Liver (tissue), 8 donors: ENCODE measurements at regions not wholly inside any gene's neighbourhood (a gene's known extent, or its start where the extent isn't known, plus 50 kb on each side); places are given as distances from the start of the nearest gene placed in this dataset.

Source experiments
- DNase-seq: peaks from one replicate; pipeline ENCODE4 v3.0.0-alpha.2; 2017; ENCODE audit warnings: low spot score
- H3K27ac ChIP-seq, 2 donors: one replicate each; pipeline ENCODE4 v1.7.0; 2013; ENCODE audit warnings: inconsistent platforms in 2 of 2, low read length in 2 of 2, control low read depth in 1 of 2, low read depth in 1 of 2, mild to moderate bottlenecking in 1 of 2
- H3K27me3 ChIP-seq, 4 donors: one replicate each; pipeline versions ENCODE4 v1.6.1 to v1.7.0; 2013; ENCODE audit warnings: low read length in 3 of 4, inconsistent platforms in 1 of 4, mild to moderate bottlenecking in 1 of 4, moderate library complexity in 1 of 4; ENCODE audit not compliant: control insufficient read depth in 4 of 4, insufficient read depth in 4 of 4
- H3K36me3 ChIP-seq, 4 donors: one replicate each; pipeline versions ENCODE4 v1.6.1 to v1.7.0; 2013; ENCODE audit warnings: low read length in 3 of 4, mild to moderate bottlenecking in 3 of 4, low read depth in 1 of 4, moderate library complexity in 1 of 4; ENCODE audit not compliant: control insufficient read depth in 4 of 4, insufficient read depth in 3 of 4
- H3K4me1 ChIP-seq, 4 donors: one replicate each; pipeline versions ENCODE4 v1.6.1 to v1.7.0; 2013; ENCODE audit warnings: low read length in 3 of 4, mild to moderate bottlenecking in 3 of 4, moderate library complexity in 1 of 4; ENCODE audit not compliant: control insufficient read depth in 4 of 4, insufficient read depth in 4 of 4
- H3K4me3 ChIP-seq, 3 donors: one replicate each; pipeline versions ENCODE4 v1.6.1 to v1.7.0; 2013; ENCODE audit warnings: low read length in 3 of 3, control low read depth in 1 of 3, low read depth in 1 of 3, mild to moderate bottlenecking in 1 of 3
- H3K9ac ChIP-seq, 2 donors: one replicate each; pipeline ENCODE4 v1.7.0; 2013; ENCODE audit warnings: low read length in 2 of 2, mild to moderate bottlenecking in 2 of 2, moderate library complexity in 2 of 2, control low read depth in 1 of 2, low read depth in 1 of 2
- H3K9me3 ChIP-seq, 4 donors: one replicate each; pipeline versions ENCODE4 v1.6.1 to v1.7.0; 2013; ENCODE audit warnings: low read length in 3 of 4; ENCODE audit not compliant: control insufficient read depth in 4 of 4
- EGR1 ChIP-seq, 2 donors: IDR thresholded peaks; 2 replicates each; pipeline ENCODE4 v1.6.1; 2016 to 2018; ENCODE audit warnings: antibody characterized with exemption in 2 of 2, low read depth in 2 of 2
- FOXA1 ChIP-seq: IDR thresholded peaks from 2 replicates; pipeline ENCODE4 v1.6.1; 2016; ENCODE audit warnings: antibody characterized with exemption
- FOXA2 ChIP-seq: IDR thresholded peaks from 2 replicates; pipeline ENCODE4 v1.6.1; 2016; ENCODE audit warnings: antibody characterized with exemption
- GABPA ChIP-seq, 2 donors: IDR thresholded peaks in 1 of 2; conservative IDR thresholded peaks in 1 of 2; 2 replicates each; pipeline ENCODE4 v1.6.1; 2016; ENCODE audit warnings: antibody characterized with exemption in 2 of 2, mild to moderate bottlenecking in 1 of 2, moderate library complexity in 1 of 2
- HNF4A ChIP-seq, 2 donors: conservative IDR thresholded peaks; 2 replicates each; pipeline ENCODE4 v1.6.1; 2016; ENCODE audit warnings: antibody characterized with exemption in 2 of 2, mild to moderate bottlenecking in 2 of 2
- HNF4G ChIP-seq: IDR thresholded peaks from 2 replicates; pipeline ENCODE4 v1.6.1; 2016; ENCODE audit warnings: antibody characterized with exemption
- JUND ChIP-seq, 2 donors: IDR thresholded peaks; 2 replicates each; pipeline ENCODE4 v1.6.1; 2016; ENCODE audit warnings: antibody characterized with exemption in 2 of 2
- NR2F2 ChIP-seq: IDR thresholded peaks from 2 replicates; pipeline ENCODE4 v1.6.1; 2016; ENCODE audit warnings: antibody characterized with exemption
- RAD21 ChIP-seq, 2 donors: IDR thresholded peaks; 2 replicates each; pipeline ENCODE4 v1.6.1; 2016; ENCODE audit warnings: antibody characterized with exemption in 2 of 2, mild to moderate bottlenecking in 2 of 2
- RXRA ChIP-seq, 2 donors: IDR thresholded peaks; 2 replicates each; pipeline ENCODE4 v1.6.1; 2017 to 2018; ENCODE audit warnings: antibody characterized with exemption in 2 of 2, mild to moderate bottlenecking in 1 of 2
- SP1 ChIP-seq: IDR thresholded peaks from 2 replicates; pipeline ENCODE4 v1.6.1; 2018; ENCODE audit warnings: antibody characterized with exemption, mild to moderate bottlenecking
- TAF1 ChIP-seq: conservative IDR thresholded peaks from 2 replicates; pipeline ENCODE4 v1.6.1; 2016; ENCODE audit warnings: antibody characterized with exemption, mild to moderate bottlenecking
- YY1 ChIP-seq: IDR thresholded peaks from 2 replicates; pipeline ENCODE4 v1.6.1; 2016; ENCODE audit warnings: antibody characterized with exemption, mild to moderate bottlenecking
- WGBS: extraction: QIAGEN DNeasy Blood & Tissue Kit; methylation state at CpG from one replicate; pipeline ENCODE4 v1.1.7; 2013; 5-methylcytosine and 5-hydroxymethylcytosine counted together
- TF ChIP-seq, protein P1 (sequence below): IDR thresholded peaks from 2 replicates; pipeline ENCODE4 v1.6.1; 2016; ENCODE audit warnings: antibody characterized with exemption
- TF ChIP-seq, protein P2 (sequence below): IDR thresholded peaks from 2 replicates; pipeline ENCODE4 v1.6.1; 2016; ENCODE audit warnings: antibody characterized with exemption
- TF ChIP-seq, protein P3 (sequence below): IDR thresholded peaks from 2 replicates; pipeline ENCODE4 v1.6.1; 2016; ENCODE audit warnings: antibody characterized with exemption, mild to moderate bottlenecking
- TF ChIP-seq, protein P4 (sequence below): fragments of 150-350 bp; IDR thresholded peaks from 2 replicates; pipeline ENCODE4 v1.5.1; 2017; ENCODE audit warnings: improper control_type of control experiment, low read depth, low read length; ENCODE audit not compliant: missing input control
- TF ChIP-seq, protein P5 (sequence below): IDR thresholded peaks from 2 replicates; pipeline ENCODE4 v1.6.1; 2016; ENCODE audit warnings: antibody characterized with exemption
- donor health status: healthy.
- donor health status: healthy.
- donor health status: healthy.
- donor health status: healthy.
- donor health status: healthy.

DNA sequence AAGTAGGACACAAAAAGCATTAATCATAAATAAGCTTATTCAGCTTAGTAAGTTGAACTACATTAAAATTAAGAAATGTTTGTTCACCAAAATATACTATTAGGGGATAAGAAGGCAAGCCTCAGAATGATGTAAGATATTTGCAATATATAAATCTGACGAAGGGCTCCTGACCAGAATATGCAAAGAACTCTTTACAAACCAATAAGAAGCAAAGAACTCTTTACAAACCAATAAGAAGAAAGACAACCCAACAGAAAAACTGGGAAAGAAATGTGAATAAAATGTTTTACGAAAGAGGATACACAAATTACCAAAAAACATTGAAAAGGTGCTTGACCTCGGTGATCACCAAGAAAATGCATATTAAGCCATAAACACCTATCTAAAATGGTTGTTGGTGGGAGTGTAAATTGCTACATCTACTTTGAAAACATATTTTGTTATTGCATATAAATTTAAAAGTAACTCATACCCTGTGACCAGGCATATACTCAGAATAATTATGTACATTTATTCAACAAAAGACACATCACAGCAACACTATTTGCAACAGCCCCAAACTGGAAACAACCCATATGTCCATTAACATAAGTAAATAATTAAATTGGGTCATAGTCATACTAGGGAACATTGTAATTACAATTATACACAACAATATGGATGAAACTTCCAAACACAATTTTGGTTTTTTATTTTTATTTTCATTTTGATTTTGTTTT is 83.3 kb upstream of the CTBP2 start:
- H3K9me3 ChIP-seq, result peaks cover 0 to 6% (median 0%) of the 10 kb centered on the region in 4 donors
- no peak overlapping the region for H3K27ac ChIP-seq
- peaks cover 0 to 11% (median 0%) of the 10 kb centered on the region in 4 donors for H3K27me3 ChIP-seq
- H3K4me3 ChIP-seq, result no peak overlapping the region
- no peak overlapping the region for H3K9ac ChIP-seq
- TF ChIP-seq FOXA1 (no peak), HNF4A (conservative IDR thresholded peaks at IDR 0.05) (no peak), FOXA2 (no peak), TAF1 (no peak), HNF4G (no peak), EGR1 (IDR thresholded peaks at IDR 0.05; ENCODE audit: low read depth in 2 of 2) (no peak), RAD21 (IDR thresholded peaks at IDR 0.05) (no peak), GABPA (IDR thresholded peaks at IDR 0.05 in 1 of 2, conservative IDR thresholded peaks at IDR 0.05 in 1 of 2) (no peak), JUND (IDR thresholded peaks at IDR 0.05) (no peak), NR2F2 (no peak), YY1 (no peak), RXRA (IDR thresholded peaks at IDR 0.05) (no peak), SP1 (no peak)
- TF ChIP-seq, protein P1, sequence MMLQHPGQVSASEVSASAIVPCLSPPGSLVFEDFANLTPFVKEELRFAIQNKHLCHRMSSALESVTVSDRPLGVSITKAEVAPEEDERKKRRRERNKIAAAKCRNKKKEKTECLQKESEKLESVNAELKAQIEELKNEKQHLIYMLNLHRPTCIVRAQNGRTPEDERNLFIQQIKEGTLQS, result no peak
- TF ChIP-seq, protein P2, sequence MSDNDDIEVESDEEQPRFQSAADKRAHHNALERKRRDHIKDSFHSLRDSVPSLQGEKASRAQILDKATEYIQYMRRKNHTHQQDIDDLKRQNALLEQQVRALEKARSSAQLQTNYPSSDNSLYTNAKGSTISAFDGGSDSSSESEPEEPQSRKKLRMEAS, result no peak
- TF ChIP-seq, protein P3, sequence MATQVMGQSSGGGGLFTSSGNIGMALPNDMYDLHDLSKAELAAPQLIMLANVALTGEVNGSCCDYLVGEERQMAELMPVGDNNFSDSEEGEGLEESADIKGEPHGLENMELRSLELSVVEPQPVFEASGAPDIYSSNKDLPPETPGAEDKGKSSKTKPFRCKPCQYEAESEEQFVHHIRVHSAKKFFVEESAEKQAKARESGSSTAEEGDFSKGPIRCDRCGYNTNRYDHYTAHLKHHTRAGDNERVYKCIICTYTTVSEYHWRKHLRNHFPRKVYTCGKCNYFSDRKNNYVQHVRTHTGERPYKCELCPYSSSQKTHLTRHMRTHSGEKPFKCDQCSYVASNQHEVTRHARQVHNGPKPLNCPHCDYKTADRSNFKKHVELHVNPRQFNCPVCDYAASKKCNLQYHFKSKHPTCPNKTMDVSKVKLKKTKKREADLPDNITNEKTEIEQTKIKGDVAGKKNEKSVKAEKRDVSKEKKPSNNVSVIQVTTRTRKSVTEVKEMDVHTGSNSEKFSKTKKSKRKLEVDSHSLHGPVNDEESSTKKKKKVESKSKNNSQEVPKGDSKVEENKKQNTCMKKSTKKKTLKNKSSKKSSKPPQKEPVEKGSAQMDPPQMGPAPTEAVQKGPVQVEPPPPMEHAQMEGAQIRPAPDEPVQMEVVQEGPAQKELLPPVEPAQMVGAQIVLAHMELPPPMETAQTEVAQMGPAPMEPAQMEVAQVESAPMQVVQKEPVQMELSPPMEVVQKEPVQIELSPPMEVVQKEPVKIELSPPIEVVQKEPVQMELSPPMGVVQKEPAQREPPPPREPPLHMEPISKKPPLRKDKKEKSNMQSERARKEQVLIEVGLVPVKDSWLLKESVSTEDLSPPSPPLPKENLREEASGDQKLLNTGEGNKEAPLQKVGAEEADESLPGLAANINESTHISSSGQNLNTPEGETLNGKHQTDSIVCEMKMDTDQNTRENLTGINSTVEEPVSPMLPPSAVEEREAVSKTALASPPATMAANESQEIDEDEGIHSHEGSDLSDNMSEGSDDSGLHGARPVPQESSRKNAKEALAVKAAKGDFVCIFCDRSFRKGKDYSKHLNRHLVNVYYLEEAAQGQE, result no peak
- TF ChIP-seq, protein P4, sequence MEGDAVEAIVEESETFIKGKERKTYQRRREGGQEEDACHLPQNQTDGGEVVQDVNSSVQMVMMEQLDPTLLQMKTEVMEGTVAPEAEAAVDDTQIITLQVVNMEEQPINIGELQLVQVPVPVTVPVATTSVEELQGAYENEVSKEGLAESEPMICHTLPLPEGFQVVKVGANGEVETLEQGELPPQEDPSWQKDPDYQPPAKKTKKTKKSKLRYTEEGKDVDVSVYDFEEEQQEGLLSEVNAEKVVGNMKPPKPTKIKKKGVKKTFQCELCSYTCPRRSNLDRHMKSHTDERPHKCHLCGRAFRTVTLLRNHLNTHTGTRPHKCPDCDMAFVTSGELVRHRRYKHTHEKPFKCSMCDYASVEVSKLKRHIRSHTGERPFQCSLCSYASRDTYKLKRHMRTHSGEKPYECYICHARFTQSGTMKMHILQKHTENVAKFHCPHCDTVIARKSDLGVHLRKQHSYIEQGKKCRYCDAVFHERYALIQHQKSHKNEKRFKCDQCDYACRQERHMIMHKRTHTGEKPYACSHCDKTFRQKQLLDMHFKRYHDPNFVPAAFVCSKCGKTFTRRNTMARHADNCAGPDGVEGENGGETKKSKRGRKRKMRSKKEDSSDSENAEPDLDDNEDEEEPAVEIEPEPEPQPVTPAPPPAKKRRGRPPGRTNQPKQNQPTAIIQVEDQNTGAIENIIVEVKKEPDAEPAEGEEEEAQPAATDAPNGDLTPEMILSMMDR, result no peak
- TF ChIP-seq, protein P5, sequence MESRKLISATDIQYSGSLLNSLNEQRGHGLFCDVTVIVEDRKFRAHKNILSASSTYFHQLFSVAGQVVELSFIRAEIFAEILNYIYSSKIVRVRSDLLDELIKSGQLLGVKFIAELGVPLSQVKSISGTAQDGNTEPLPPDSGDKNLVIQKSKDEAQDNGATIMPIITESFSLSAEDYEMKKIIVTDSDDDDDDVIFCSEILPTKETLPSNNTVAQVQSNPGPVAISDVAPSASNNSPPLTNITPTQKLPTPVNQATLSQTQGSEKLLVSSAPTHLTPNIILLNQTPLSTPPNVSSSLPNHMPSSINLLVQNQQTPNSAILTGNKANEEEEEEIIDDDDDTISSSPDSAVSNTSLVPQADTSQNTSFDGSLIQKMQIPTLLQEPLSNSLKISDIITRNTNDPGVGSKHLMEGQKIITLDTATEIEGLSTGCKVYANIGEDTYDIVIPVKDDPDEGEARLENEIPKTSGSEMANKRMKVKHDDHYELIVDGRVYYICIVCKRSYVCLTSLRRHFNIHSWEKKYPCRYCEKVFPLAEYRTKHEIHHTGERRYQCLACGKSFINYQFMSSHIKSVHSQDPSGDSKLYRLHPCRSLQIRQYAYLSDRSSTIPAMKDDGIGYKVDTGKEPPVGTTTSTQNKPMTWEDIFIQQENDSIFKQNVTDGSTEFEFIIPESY, result no peak
- H3K36me3 ChIP-seq, result peaks cover 0 to 2% (median 0%) of the 10 kb centered on the region in 4 donors
- H3K4me1 ChIP-seq, result no peaks in the 10 kb centered on the region
- WGBS, result 86% methylated on average over 3 of the region's 3 CpGs
- DNase-seq, result no peak
